NK-92 treated with Interleukin-12 subunit alpha and Interleukin-12 subunit beta, amount 100 ng/mL, for 24 hours (cell line): ENCODE measurements at regions not wholly inside any gene's neighbourhood (a gene's known extent, or its start where the extent isn't known, plus 50 kb on each side); places are given as distances from the start of the nearest gene placed in this dataset.

Source experiments
- DNase-seq: peaks from one replicate; lab custom pipeline; 2025; lab: John Stamatoyannopoulos, UW

GRCh38 chr3:111244760-111245159, 173.1 kb downstream of the NECTIN3 start:
- DNase-seq, result no peak

DNA sequence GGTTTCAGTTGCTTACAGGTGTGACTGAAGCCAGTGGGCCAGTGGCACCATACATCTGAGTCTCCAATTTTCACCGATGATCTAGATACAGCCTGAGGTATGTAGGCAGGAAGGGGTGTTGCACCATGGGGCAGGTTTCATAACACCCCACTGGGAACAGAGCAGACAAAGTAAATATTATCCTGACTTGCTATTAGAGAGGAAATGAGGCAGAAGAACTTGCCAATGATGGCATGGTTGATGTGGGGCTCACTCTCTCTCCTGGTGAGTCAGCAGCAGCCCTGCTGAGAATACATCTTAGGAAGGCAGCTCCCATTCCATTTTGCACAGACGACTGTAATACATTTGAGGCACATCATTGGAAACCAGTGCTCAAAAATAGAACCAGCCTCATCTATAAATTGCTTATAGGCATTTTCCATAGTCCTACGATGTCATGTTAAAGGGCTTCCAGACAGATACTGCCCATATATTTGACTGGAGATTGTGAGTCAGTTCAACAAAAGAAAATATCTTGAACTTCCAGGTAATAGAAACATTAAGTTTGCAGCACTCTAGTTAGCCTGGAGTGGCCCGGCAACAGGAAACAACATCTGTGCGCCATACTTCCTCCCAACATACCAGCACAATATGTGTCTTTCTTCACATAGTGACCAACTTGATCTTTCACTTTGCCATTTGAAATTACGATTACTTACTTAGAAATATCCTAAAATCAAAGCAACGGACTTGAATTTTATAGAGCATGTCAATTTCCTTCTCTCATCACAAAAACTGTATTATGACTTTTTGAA, 175.5 kb downstream of the NECTIN3 start:
- DNase-seq, result no peak

DNA sequence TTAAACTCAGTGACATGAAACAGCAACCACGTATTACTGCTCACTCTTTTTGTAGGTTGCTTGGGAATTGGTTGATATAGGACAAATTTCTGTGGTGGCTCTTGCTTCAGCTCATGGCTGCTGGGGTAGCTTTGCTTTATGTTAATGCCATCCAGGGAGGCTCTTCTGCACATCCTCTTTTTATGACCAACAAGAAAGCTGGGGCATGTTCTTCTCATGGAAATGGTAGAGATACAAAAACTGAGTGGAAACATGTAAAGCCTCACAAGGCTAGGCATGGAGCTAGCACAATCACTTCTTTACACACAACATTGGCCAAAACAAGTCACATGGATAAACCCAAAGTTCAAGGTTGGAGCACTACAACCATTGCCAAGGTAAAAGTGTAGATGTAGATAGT, 176.8 kb downstream of the NECTIN3 start:
- DNase-seq, result no peak

DNA sequence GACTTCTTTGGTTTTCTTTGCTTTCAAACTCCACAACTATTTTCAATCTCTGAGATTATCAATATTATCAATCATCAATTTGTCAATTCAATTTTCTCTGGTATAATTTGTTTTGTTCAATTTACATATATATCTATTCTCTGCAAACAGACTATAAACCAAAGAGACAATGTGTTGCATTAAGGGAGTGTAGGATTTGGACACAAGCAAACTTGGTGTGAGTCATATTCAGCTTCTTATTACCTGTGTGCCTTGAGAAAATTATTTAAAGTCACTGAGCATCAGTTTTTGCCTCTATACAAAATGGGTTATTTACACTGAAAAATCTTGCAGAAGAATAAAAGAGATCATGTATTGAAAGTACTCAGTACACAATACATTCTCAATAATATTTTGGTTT, 177.8 kb downstream of the NECTIN3 start:
- DNase-seq, result no peak

GRCh38 chr3:111252779-111253178, 181.2 kb downstream of the NECTIN3 start:
- DNase-seq, result no peak

DNA sequence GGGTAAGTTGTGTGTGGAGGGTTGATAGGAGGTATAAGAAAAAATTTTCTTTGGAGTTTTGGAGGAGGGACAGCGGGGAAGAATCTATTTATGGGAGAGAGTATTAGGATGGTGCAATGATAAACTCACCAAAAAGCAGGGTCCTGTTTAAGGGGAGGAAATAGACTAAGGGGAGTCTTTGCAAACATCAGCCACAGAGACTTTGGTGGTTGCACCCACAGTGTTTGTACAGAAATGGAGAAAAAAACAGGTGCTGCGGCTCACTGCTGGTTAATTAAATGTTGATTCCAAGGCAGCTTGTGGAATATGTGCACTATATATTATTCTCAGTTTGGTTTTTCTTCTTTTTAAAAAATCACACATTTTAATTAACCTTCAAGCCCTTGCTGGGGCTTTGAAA, 182.1 kb downstream of the NECTIN3 start:
- DNase-seq, result no peak

DNA sequence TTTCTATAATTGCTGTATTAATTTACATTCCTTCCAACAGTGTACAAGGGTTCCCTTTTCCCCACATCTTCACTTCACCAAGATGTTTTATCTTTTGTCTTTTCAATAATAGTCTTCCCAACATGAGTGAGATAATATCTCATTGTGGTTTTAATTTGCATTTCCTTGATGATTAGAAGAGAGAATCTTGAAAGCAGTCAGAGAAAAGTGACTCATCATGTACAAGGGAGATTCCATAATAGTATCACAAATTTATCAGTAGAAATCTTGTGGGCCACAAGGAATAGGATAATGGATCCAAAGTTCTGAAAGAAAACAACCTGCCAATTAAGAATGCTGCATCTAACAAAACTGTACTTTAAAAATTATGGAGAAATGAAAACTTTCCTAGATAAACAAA, 189.3 kb downstream of the NECTIN3 start:
- no peak for DNase-seq

DNA sequence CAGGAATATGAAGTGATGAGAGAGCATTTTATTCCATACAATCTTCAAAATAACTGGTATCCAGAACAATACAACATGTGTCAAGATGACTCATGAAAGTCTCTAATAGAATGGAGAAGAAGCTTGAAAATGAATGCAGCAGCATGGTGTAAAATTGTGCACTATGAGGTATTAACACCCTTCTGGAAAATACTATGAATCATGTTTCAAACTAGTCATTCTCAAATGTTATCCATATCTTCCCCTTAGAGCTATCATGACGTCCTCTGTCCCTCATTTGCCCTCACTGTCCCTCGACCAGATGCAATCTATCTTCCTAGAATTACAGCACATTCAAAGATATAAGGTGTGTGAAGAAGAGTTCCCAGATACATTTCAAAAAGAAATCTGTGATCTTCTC, 198.2 kb downstream of the NECTIN3 start:
- no peak for DNase-seq

DNA sequence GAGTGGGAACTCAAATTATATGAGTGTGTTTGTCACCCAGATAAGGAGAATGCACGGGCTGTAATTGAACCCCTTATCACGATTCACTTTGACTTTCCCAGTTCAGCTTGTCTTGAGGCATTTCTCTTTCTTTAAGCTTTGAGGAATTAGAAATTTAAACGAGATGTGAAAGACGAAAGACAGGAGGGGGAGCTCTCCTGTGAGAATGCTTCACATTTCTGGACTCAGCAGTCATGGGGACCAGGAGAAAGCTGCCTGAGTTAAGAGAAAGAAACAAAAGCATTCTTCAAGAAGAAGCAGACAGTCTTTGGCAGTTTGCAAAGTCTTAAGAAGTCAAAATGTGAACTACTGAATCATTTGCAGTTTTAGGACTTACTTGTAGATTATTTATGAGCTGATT, 205.6 kb downstream of the NECTIN3 start:
- DNase-seq, result no peak

GRCh38 chr3:111278959-111279358, 207.3 kb downstream of the NECTIN3 start:
- no peak for DNase-seq

GRCh38 chr3:111282024-111282423, 210.4 kb downstream of the NECTIN3 start:
- no peak for DNase-seq

DNA sequence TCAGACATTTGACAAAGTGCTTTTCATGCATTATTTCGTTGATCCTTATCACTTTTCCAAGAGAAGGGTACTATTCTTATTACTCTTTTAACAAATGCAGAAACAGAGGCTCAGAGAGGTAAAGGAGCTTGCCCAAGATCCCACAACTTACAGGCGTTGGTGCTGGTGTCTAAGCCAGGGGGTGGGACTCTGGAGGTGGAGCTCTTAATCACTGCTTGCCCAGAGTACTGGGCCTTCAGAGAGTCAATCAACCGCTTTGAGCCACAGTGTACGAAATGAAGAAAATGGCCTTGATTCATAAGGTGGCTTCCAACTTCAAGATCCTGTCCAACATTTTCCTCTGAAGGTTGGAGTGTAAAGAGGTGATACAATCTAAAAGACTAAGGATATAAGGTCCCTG, 211.5 kb downstream of the NECTIN3 start:
- no peak for DNase-seq

GRCh38 chr3:111284503-111285183, 213.0 kb downstream of the NECTIN3 start:
- no peak for DNase-seq

DNA sequence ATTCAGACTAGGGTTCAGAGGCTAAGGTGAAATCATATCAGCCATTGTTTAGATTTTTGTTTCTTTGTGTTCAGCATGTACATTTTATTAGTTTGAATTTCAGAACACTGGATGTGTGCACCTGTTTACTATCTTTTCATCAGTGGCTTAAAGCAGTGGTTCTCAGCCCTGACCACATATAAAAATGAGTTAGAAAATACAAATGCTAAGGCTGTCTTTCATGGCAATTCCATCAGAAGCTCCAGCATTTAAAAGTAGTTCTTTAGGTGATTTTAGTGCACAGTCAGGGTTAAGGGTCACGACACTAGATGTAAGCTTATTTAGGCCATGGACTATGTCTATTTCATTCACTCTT, 213.5 kb downstream of the NECTIN3 start:
- no peak for DNase-seq

- DNase-seq, result no peak
These were observed 214.1 kb downstream of the NECTIN3 start for GRCh38 chr3:111285694-111286093.

- DNase-seq, result no peak
These were observed 215.1 kb downstream of the NECTIN3 start for GRCh38 chr3:111286746-111287145.

DNA sequence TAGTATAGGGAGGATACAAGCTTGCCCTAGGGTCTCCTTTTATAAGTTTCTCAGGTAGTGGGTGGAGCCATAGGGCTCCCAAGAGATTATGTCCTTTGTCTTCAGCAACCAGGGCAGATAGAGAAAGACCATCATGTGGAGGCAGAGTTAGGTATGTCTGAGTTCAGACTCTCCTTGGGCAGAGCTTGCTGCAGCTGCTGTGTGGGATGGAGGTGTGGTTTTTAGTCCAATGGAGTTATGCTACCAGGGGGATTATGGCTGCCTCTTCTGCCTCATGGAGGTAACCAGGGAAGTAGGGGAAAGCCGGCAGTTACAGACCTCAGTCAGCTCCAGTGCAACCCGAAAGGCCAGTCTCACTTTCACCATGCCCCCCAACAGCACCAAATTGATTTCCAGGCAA, 220.5 kb downstream of the NECTIN3 start:
- no peak for DNase-seq

- no peak for DNase-seq
These were observed 227.6 kb downstream of the NECTIN3 start for GRCh38 chr3:111299192-111299615.

GRCh38 chr3:111301238-111301798, 229.7 kb downstream of the NECTIN3 start:
- no peak for DNase-seq

GRCh38 chr3:111302063-111302462, 230.4 kb downstream of the NECTIN3 start:
- DNase-seq, result no peak

- DNase-seq, result no peak
These were observed 232.1 kb downstream of the NECTIN3 start for GRCh38 chr3:111303760-111304159.

DNA sequence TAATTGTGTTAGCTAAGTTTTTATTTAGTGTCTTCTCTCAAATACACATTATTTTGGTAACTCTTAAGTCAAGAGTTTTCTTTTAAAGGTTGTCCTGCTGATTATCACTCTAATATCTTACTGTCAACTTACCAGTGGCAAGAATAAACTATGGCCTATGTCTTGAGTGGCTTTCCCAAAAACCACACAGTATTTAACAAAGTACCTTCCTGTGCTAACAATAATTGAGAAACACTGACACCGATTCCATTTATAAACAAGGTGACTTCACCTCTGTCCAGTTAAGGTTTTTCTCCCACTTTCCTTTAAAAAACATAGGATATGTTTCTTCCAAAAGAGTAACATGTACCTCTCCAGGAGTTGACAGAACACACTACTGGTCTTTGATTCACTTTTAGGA, 234.3 kb upstream of the CD96 start:
- DNase-seq, result no peak

- no peak for DNase-seq
These were observed 230.9 kb upstream of the CD96 start for GRCh38 chr3:111311126-111311525.
